ENCODE measurements at regions not wholly inside any gene's neighbourhood (a gene's known extent, or its start where the extent isn't known, plus 50 kb on each side); places are given as distances from the start of the nearest gene placed in this dataset.

GRCh38 chr7:10146271-10146670 lies 827.4 kb upstream of the PHF14 start:
- ChIA-PET POLR2A (ENCODE audit: low non-redundant PET) (no interaction called here), CTCF (no interaction called here)
- TF ChIP-seq EZH2 (IDR thresholded peaks at IDR 0.05; ENCODE audit: borderline replicate concordance, low read depth, low read length, poor library complexity, severe bottlenecking) (no peak), CTCF (conservative IDR thresholded peaks at IDR 0.05; ENCODE audit: low read depth, low read length) (no peak)
- no TSS peak for BruUV-seq (replicated peaks)
- no peaks in the 10 kb centered on the region for H3K9me3 ChIP-seq (ENCODE audit: low read depth, low read length, poor library complexity, severe bottlenecking)
- H3K27ac ChIP-seq (ENCODE audit: low read depth, low read length, poor library complexity, severe bottlenecking) = no peak overlapping the region
- H3K4me3 ChIP-seq (ENCODE audit: low read depth, low read length, poor library complexity, severe bottlenecking) = no peak overlapping the region
- intact Hi-C loops (cut with micrococcal nuclease; ENCODE audit: unreplicated experiment) = no loop called here
- no peaks in the 10 kb centered on the region for H3K36me3 ChIP-seq (ENCODE audit: insufficient read depth, low read length, poor library complexity, severe bottlenecking)
- no peaks in the 10 kb centered on the region for H3K27me3 ChIP-seq (replicated peaks; ENCODE audit: insufficient read depth, low read depth, low read length, poor library complexity)
- no peaks in the 10 kb centered on the region for H3K4me1 ChIP-seq (ENCODE audit: insufficient read depth, low read length, poor library complexity, severe bottlenecking)
- DNase-seq (ENCODE audit: low spot score) = no peak

- CTCF ChIA-PET = no interaction called here
- Histone ChIP-seq H3K4me3 (ENCODE audit: low read depth, low read length, poor library complexity, severe bottlenecking) (no peak overlapping the region), H3K36me3 (ENCODE audit: insufficient read depth, low read length, poor library complexity, severe bottlenecking) (no peaks in the 10 kb centered on the region), H3K9me3 (ENCODE audit: low read depth, low read length, poor library complexity, severe bottlenecking) (peaks cover 8% of the 10 kb centered on the region), H3K27me3 (replicated peaks; ENCODE audit: insufficient read depth, low read depth, low read length, poor library complexity) (no peaks in the 10 kb centered on the region), H3K27ac (ENCODE audit: low read depth, low read length, poor library complexity, severe bottlenecking) (no peak overlapping the region), H3K4me1 (ENCODE audit: insufficient read depth, low read length, poor library complexity, severe bottlenecking) (no peaks in the 10 kb centered on the region)
- POLR2A ChIA-PET (ENCODE audit: low non-redundant PET) = no interaction called here
- intact Hi-C loops (cut with micrococcal nuclease; ENCODE audit: unreplicated experiment) = no loop called here
- BruUV-seq (replicated peaks) = no TSS peak
- no peak for DNase-seq (ENCODE audit: low spot score)
- TF ChIP-seq EZH2 (IDR thresholded peaks at IDR 0.05; ENCODE audit: borderline replicate concordance, low read depth, low read length, poor library complexity, severe bottlenecking) = no peak
- TF ChIP-seq CTCF (conservative IDR thresholded peaks at IDR 0.05; ENCODE audit: low read depth, low read length) = no peak
Measured at GRCh38 chr7:10156972-10157371, 816.7 kb upstream of the PHF14 start.

- intact Hi-C loops (cut with micrococcal nuclease; ENCODE audit: unreplicated experiment) = no loop called here
- ChIA-PET CTCF (no interaction called here), POLR2A (ENCODE audit: low non-redundant PET) (no interaction called here)
- Histone ChIP-seq H3K27ac (ENCODE audit: low read depth, low read length, poor library complexity, severe bottlenecking) (no peak overlapping the region), H3K36me3 (ENCODE audit: insufficient read depth, low read length, poor library complexity, severe bottlenecking) (no peaks in the 10 kb centered on the region), H3K4me3 (ENCODE audit: low read depth, low read length, poor library complexity, severe bottlenecking) (no peak overlapping the region), H3K27me3 (replicated peaks; ENCODE audit: insufficient read depth, low read depth, low read length, poor library complexity) (no peaks in the 10 kb centered on the region), H3K9me3 (ENCODE audit: low read depth, low read length, poor library complexity, severe bottlenecking) (no peaks in the 10 kb centered on the region), H3K4me1 (ENCODE audit: insufficient read depth, low read length, poor library complexity, severe bottlenecking) (no peaks in the 10 kb centered on the region)
- no TSS peak for BruUV-seq (replicated peaks)
- DNase-seq (ENCODE audit: low spot score) = no peak
- no peak for TF ChIP-seq EZH2 (IDR thresholded peaks at IDR 0.05; ENCODE audit: borderline replicate concordance, low read depth, low read length, poor library complexity, severe bottlenecking)
- no peak for TF ChIP-seq CTCF (conservative IDR thresholded peaks at IDR 0.05; ENCODE audit: low read depth, low read length)
Measured at GRCh38 chr7:10181996-10182395, 791.7 kb upstream of the PHF14 start.
